ENCODE measurements at regions not wholly inside any gene's neighbourhood (a gene's known extent, or its start where the extent isn't known, plus 50 kb on each side); places are given as distances from the start of the nearest gene placed in this dataset.
"Not testable (repeated sequence)": the region's sequence is repeated elsewhere in the genome, so short reads cannot be mapped to it uniquely, and the experiment has no call there.

DNA sequence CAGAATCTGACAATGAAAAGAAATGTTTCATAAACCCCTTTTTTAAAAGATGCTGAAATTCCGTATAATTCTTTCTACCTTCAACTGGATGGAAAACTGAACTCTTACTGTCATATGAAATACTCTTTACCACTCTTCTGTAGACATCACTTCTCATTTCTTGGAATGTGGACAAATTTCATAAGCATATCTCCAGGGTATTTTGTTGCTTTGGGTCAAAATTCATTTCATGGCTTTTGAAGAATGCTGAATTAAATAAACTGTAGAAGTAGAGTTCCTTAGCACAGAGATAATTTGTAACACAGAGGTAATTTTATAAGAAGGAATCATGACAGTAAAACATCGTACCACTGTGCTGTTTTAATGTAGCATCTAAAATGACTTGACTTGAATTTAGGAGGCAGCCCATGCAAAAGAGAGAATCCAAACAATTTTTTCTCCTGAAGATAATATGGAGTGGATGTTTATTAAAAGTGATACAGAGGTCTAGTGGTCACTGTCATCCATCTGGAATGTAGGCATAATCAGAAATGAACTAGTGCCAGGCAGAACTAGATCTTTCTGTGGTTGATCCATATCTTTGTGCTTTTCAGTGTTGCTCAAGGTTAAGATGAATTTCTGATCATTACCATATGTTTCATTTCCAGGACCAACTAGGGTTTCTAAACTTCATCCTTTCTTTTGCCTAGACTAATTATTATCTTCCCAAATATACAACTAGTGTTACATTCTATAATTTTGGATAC lies 492.0 kb downstream of the KIF20B start:
- peak; percentile 18 for DNase-seq (ENCODE audit: low read depth)

DNA sequence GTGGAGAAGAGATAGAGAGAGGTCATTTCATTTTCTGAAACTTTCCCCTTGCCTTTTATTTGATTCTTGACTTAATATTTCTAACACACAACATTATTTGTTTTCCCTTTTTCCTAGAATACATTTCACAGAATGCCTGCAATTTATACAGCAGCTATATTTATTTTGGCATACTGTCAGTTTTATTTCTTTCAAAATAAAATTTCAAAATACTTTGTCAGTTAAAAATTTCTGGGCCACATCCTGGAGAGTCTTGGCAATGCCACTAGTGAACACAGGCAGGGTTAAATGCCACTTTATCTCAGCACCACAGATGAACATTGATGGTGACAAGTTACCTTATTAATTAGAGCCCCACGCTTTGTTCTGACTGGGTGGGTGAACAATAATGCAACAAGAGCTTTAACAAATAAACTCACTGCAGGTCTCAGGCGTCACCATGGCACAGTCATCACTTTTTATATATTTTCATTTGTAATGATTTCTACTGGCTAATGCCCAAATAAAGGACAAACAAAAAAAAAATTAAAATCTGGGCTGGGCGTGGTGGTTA lies 494.0 kb downstream of the KIF20B start:
- DNase-seq (ENCODE audit: low read depth), result no peak

DNA sequence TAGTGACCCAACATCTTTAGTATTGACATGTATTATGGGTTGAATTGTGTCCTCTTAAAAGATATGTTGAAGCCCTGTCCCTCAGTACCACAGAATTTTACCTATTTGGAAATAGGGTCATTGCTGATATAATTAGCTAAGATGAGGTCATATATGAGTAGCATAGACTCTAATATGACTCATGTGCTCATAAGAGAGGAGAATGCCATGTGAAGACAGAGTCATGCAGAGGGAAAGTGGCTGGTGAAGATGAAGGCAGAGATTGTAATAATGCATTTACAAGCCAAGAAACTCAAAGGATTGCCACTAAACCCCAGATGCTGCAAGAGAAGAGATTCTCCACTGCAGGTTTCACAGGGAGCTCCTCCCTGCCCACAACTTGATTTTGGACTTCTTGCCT lies 496.4 kb downstream of the KIF20B start:
- DNase-seq (ENCODE audit: low read depth), result no peak

DNA sequence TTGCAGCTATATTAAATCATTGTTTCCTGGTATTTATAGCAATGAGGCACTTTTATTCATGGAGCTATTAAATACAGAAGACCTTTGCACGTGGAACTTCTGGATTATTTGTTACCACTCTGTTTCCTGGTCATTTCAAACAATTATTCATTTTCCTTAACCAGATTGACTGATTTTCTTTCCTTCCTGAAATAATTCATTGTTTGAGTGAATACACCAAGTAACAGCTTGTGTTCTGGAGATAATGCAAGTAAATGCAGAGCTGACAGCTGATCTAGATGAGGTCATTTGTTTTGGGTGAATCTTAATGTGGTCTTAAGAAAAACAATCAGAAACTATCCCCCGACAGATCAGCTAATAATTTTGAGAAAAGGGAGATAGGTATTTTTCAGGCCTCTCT lies 497.7 kb downstream of the KIF20B start:
- no peak for DNase-seq (ENCODE audit: low read depth)

DNA sequence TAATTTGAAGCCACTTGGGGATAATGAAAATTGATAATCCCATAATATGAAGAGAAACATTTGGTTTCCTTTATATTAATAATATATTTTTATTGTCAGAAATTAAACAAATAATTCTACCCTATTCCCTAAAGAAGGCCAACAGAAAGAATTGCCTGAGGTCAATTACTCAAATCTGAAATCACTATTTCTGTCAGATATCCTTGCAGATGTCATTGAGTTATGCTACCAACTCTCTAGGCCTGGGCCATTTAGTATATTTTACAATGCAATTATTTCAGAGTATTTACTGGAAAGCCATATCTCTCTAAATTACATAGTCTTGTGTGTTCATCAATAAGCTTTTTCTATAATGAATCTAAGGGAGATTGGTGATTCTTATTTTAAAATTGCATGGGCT lies 498.1 kb downstream of the KIF20B start:
- DNase-seq (ENCODE audit: low read depth), result no peak

DNA sequence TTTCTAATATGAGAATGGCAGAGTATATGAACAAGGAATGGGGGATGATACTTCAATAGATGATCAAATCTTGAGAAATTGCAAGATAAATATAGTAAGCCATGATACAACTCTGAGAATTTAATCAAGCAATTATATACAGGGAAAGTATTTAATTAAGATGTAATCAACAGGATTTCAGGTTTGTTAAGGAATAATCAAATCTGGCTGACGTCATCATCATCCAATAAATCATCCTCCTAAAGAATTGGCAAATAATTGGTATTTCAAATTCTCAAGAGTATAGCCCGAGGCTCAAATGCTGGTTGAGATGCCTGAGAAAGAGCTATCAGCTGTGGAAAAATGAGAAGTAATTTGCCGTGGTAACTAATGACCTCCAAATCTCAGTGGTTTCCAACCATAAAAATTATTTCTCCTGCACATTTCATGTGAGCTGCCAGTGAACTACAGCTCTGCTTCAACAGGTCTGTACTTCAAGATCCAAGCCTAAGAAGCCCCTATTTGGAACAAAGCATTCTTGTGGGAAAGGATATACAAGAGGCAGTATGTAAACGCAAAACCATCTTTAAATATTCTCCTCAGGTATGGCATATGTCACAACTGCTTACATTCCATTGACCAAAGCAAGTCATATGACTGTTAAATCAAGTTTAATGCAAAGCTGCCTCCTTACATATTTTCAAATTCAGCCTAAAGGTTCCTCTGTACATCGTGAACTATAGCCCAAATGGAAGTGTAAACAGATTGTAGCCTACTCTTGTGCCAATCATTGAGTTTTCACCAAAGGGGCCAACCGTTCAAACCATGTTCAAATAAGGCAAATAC lies 503.0 kb downstream of the KIF20B start:
- no peak for DNase-seq (ENCODE audit: low read depth)

DNA sequence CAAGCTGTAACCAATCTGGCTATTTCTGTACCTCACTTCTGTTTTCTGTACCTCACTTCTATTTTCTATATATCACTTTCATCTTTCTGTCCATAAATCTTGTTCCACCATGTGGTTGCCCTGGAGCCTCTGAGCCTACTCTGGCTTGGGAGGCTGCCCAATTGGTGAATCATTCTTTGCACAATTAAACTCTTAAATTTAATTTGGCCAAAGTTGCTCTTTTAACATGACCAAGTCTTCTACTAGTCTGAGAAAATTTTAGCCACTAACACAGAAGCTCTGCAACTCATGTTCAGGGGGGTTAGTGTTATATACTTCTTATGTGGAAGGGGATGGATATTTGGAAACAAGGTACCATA lies 503.5 kb downstream of the KIF20B start:
- no peak for DNase-seq (ENCODE audit: low read depth)

DNA sequence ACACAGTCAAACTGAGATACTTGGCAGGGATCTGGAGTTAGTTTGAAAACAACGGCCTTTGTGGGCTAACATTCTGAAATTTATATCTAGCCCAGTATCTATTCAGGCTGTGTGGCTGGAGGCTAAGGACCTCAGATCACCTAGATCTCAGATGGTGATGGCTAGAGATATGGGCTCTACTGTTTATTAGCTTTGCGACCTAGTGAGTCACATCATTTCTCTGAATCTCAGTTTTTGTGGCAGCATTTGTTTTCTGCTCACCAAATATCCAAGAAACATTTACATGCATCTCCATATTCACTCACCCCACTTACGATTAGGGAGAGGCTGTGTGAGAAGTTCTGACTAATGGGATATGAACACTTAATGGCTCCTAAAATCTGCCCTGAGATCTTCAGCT lies 503.9 kb downstream of the KIF20B start:
- DNase-seq (ENCODE audit: low read depth), result no peak

DNA sequence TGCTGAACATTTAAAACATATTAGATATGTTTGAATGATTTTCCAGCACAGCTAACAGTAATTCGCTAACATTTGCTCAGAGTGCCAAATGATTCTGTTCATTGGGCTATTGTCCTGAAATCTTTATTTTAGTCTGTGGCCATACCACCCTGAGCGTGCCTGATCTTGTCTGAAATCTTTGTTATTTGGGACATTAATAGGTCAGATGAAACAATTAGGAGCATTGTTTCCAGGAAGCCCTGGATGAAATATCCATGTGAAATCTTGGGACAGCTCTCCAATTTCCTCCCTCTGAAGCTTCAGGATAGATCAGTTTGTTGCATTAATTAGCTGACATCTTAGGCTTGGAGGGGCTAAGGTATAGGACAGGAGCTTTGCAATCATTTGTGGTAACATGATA lies 512.0 kb downstream of the KIF20B start:
- DNase-seq (ENCODE audit: low read depth), result no peak

DNA sequence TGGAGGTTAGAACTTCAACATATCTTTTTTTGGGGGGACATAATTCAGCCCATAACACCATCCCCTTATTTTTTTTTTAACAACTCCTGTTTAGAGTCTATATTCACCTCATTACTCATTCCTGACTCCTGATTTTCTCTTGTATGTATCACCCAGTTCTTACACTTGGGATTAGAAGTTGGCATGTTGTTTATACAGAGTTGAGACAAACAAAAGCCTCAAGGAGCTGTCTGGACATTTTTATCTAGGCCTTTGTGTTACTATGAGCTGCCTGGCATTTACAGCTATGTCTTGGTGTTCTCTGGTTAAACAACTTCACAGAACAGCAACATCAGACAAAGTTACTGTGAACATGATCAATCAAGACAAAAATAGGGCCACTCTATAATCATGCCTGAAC lies 517.5 kb downstream of the KIF20B start:
- no peak for DNase-seq (ENCODE audit: low read depth)

DNA sequence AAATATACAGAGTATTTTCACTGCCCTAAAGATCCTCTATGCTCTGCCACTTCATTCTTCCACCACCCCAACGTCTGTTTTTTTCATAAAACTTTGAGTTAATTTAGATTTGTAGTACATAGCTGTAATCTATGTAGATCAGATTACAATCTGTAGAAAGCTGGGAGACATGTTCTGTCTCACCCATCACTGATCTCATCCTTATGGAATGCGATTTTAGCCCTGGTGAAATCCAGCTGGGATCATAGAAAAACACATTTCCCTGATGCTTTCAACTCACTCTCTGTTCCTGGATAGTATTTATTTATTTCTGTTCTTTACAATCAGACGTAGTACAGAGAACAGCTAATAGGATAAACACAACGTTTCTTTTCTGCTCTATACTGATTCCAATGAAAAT lies 521.0 kb downstream of the KIF20B start:
- no peak for DNase-seq (ENCODE audit: low read depth)

DNA sequence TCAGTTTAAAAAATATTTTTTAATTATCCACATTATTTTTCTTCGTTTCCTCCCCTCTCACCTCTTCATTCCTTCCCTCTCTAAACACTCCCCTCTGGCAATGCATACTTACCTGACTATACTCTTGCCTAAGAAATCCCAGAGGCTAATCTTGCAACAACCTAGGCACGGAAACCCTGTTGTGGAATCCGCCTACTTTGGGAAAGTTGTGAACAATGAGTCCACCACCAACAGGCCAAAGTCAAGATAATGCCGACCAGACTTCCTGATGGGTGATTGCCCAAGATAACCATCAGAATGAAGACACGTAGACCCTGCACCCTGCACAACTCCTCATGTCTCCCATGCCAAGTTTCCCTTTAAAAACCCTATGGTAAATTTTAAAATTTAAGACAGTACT lies 521.5 kb downstream of the KIF20B start:
- DNase-seq (ENCODE audit: low read depth), result no peak

DNA sequence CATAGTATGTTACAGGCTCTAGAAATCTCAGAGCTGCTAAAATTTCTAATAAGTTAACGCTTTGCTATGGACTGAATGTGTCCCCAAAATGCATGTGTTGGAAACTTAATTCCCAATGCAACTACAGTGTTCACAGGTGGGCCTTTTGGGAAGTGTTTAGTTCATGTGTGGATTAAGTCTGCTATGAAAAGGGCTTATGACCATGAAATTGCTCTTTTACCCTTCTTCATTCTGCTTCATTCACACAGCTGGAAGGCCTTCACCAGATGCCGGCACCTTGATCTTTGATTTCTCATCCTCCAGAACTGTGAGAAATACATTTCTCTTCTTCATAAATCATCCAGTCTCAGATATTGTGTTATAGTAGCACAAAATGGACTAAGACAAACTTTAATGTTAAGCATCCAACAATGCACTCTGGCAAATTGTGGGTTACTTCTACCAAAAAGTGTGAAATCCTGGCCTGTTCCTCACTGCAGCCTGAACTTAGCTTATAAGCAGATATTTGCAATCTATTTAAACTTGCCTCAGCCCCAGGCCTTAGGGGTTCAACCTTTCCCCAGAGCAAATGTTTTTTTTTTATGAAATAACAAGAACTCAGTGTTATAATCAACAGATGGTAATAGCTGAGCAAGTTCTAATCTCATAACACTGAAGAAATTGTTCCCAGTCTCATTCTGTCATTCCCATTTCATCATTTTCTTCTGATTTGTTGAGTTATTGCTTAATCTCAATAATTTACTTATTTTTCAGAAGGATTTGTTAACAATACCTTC lies 523.6 kb downstream of the KIF20B start:
- DNase-seq (ENCODE audit: low read depth), result no peak

DNA sequence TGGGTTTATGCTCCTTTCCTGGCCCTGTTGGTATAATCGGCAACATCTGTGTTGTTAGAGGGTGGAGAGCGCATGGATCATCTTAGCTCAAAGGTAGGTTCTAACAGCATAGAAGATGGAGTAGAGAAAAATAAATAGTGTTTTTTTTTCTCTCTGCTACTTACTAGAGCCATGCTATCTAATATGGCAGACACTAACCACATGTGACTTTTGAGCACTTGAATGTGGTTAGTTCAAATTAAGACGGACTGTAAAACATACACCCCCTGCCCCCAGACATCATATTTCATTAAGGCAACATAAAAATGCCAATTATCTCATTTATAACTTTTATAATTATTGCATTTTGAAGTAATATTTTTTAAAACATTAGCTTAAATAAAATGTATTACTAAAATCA lies 525.1 kb downstream of the KIF20B start:
- DNase-seq (ENCODE audit: low read depth), result no peak

DNA sequence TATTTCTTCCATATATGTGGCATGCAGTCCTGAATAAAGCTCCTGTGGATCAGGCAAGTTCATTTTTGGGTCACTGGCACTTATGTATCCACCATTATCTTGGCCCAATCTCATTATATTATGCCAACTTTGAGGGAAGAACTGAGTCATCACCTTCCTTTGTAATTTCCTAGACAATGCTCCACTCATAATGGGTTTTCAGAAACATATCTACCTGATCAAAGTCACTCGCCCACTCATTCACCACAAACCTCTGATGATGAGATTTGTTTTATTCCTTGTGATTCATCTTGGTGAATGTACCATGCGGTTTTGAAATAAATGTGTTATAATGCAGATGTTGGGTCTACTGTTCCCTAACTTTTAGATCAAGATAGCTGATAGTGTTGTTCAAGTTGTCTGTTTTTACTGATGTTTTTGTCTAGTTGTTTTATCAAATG lies 525.8 kb downstream of the KIF20B start:
- DNase-seq (ENCODE audit: low read depth), result no peak

DNA sequence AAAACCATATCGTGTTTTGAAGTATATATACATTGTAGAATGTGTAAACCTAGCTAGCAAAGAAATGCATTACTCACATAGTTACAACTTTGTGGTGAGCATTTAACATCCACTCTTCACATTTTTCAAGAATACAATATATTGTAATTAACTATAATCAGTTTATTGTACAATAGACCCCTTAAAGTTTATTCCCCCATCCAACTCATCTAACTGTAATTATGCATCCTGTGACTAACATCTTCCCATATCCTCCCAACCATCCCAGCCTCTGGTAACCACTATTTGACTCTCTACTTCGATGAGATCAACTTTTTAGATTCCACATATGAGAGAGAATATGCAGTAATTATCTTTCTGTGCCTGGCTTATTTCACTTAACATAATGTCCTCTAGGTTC lies 526.4 kb downstream of the KIF20B start:
- no peak for DNase-seq (ENCODE audit: low read depth)

DNA sequence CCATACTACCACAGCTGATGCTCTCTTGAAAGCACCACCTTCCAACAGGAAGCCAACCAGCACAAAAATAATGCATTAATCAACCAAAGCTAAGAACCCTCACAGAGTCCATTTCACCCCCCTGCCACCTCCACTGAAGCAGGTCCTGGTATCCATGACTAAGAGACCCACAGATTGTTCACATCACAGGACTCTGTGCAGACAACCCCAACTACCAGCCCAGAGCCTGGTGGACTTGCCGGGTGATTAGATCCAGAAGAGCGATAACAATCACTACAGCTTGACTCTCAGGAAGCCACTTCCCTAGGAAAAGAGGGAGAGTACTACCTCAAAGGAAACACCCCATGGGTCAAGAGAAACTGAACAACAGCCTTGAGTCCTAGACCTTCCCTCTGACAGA lies 528.1 kb downstream of the KIF20B start:
- DNase-seq (ENCODE audit: low read depth), result no peak

DNA sequence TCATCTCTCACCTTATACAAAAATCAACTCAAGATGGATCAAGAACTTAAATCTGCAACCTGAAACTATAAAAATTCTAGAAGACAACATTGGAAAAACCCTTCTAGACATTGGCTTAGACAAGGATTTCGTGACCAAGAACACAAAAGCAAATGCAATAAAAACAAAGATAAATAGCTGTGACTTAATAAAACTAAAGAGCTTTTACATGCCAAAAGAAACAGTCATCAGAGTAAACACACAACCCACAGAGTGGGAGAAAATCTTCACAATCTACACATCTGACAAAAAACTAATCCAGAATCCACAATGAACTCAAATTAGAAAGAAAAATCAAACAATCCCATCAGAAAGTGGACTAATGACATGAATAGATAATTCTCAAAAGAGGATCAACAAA lies 532.4 kb downstream of the KIF20B start:
- not testable (repeated sequence) for DNase-seq (ENCODE audit: low read depth)

DNA sequence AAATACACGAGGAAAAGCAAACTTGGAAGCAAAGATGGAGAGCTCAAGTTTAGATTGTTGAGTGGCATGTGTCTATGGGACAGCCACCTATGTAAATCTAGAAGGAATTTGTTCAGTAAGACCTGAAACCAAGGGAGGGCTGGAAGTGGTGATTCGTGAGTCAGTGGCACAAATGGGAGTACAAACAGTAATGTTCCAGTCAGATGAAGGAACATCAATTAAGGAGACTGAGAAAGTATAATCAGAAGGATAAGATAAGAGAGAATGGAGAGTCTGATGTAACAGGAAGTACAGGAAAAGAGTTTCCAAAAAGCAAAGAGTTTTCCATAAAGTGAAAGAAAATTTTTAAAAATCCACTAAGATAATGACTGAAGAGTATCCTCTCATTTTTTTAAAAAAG lies 544.2 kb downstream of the KIF20B start:
- no peak for DNase-seq (ENCODE audit: low read depth)

DNA sequence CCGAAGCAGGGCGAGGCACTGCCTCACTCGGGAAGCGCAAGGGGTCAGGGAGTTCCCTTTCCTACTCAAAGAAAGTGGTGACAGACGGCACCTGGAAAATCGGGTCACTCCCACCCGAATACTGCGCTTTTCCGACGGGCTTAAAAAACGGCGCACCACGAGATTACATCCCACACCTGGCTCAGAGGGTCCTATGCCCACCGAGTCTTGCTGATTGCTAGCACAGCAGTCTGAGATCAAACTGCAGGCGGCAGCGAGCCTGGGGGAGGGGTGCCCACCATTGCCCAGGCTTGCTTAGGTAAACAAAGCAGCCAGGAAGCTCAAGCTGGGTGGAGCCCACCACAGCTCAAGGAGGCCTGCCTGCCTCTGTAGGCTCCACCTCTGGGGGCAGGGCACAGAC lies 549.4 kb downstream of the KIF20B start:
- not testable (repeated sequence) for DNase-seq (ENCODE audit: low read depth)

DNA sequence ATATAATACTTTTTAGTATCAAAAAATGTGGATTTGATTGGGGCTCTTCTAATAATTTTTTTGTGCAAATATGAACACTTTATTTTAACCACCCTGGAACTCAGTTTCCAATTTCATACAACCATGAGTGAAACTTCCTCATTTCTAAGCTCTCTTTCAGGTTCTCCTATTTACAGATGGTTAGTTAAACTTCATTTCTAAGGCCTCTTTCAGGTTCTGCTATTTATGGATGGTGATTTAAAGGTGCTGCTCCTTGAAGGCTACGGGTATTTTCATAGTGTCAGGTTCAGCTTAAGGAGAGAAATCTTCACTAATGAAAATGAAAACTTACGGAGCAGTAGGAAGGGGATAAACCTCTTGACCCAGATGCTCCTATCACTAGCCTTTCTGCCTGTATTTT lies 568.3 kb downstream of the KIF20B start:
- no peak for DNase-seq (ENCODE audit: low read depth)

DNA sequence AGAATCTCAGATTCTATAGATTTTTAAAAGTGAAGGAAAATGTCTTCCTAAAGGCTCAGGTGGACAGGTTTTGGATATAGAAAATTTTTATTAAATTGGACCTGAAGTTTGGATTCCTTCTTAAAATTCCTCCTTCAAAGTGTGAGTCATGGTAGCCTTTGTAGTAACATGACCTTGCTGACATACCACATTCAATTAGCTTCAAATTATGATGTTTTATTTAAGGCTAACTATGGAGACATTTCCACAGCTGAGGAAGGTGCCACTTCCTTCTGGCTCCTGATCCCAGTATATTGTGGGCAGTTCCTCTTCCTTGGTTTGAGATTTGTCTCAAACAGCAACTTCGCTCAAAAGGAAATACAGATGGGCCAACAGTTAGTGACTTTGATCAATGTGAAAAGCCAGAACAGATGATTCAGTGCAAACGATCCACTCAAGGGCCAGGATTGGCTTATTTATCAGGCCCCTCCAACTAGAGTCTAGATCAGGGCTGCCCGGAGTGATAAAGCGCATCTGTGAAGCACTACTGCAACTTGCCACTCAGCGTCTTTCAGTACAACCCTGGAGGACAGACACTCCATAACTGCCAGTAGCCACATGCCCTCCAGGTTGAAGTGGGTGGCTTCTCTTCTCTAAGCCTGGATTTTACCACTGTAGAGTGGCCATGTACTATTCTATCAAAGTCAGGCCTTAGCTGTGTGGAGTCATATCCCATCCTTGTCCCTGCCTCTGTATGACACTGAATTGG lies 573.5 kb downstream of the KIF20B start:
- no peak for DNase-seq (ENCODE audit: low read depth)

Data from GM04503 (cell line).